Testis (tissue), 2 donors: ENCODE measurements at regions not wholly inside any gene's neighbourhood (a gene's known extent, or its start where the extent isn't known, plus 50 kb on each side); places are given as distances from the start of the nearest gene placed in this dataset.

Experiments used
- POLR2A ChIP-seq: fragments of 450-650 bp; IDR thresholded peaks from one replicate; pipeline ENCODE4 v1.6.1; 2017; ENCODE audit warnings: antibody characterized with exemption, mild to moderate bottlenecking, moderate library complexity
- TF ChIP-seq, protein P1 (sequence below), 3 experiments: fragments of 450-650 bp in 2 of 3; fragments of 200-600 bp in 1 of 3; sonication (generic) in 1 of 3; IDR thresholded peaks; one replicate each; pipeline ENCODE4 v1.5.1; 2016 to 2019; ENCODE audit warnings: antibody characterized with exemption in 3 of 3, mild to moderate bottlenecking in 2 of 3, moderate library complexity in 1 of 3

DNA sequence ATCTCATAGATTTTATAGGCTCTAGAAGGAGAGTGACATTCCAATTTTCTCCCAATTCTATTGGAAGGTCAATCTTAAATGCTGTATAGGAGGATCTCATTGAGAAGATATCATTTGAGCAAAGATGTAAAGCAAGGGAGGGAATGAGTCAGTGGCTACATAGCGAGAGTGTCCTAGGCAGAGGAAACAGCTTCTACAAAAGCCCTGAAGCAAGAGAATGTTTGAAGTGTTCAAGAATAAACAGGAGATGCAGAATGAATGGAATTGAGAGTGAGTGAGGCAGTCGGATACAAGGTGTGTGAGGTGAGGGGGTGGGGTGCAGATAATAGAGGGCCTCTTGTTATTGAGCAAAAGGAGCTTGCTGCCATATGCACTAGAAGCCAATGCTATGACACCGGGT is 545.9 kb downstream of the IGSF11 start:
- TF ChIP-seq, protein P1, sequence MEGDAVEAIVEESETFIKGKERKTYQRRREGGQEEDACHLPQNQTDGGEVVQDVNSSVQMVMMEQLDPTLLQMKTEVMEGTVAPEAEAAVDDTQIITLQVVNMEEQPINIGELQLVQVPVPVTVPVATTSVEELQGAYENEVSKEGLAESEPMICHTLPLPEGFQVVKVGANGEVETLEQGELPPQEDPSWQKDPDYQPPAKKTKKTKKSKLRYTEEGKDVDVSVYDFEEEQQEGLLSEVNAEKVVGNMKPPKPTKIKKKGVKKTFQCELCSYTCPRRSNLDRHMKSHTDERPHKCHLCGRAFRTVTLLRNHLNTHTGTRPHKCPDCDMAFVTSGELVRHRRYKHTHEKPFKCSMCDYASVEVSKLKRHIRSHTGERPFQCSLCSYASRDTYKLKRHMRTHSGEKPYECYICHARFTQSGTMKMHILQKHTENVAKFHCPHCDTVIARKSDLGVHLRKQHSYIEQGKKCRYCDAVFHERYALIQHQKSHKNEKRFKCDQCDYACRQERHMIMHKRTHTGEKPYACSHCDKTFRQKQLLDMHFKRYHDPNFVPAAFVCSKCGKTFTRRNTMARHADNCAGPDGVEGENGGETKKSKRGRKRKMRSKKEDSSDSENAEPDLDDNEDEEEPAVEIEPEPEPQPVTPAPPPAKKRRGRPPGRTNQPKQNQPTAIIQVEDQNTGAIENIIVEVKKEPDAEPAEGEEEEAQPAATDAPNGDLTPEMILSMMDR (IDR thresholded peaks at IDR 0.05), result no peak
- no peak for TF ChIP-seq POLR2A
